ENCODE measurements at regions not wholly inside any gene's neighbourhood (a gene's known extent, or its start where the extent isn't known, plus 50 kb on each side); places are given as distances from the start of the nearest gene placed in this dataset.

DNA sequence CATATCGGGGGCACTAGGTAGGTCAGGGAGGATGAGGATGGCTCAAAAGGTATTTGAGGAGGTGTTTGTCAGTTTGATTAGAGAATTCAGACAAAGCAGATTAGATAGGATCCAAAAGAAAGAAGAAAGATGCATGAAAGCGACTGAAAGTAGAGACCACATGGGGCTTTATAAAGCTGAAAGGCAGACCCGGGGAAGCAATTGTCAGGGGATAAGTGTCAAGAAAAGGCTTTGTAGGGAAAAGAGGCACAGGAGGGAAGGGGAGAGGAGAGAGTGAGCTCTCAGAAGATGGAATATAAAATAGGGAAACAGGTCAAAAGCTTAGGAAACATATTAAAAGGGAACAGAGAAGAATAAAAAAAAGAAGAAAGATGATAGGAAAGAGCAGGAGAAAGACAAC, 308.2 kb upstream of the RORA start:
- Mint-ChIP-seq H3K27ac (no peak overlapping the region), H3K4me1 (ENCODE audit: unreplicated experiment) (no peaks in the 10 kb centered on the region), H3K4me3 (no peak overlapping the region), H3K27me3 (peaks cover 18% of the 10 kb centered on the region), H3K9me3 (no peaks in the 10 kb centered on the region), H3K36me3 (no peaks in the 10 kb centered on the region)
- no peak for DNase-seq (ENCODE audit: extremely low spot score, unreplicated experiment)
- TF ChIP-seq, protein P1, sequence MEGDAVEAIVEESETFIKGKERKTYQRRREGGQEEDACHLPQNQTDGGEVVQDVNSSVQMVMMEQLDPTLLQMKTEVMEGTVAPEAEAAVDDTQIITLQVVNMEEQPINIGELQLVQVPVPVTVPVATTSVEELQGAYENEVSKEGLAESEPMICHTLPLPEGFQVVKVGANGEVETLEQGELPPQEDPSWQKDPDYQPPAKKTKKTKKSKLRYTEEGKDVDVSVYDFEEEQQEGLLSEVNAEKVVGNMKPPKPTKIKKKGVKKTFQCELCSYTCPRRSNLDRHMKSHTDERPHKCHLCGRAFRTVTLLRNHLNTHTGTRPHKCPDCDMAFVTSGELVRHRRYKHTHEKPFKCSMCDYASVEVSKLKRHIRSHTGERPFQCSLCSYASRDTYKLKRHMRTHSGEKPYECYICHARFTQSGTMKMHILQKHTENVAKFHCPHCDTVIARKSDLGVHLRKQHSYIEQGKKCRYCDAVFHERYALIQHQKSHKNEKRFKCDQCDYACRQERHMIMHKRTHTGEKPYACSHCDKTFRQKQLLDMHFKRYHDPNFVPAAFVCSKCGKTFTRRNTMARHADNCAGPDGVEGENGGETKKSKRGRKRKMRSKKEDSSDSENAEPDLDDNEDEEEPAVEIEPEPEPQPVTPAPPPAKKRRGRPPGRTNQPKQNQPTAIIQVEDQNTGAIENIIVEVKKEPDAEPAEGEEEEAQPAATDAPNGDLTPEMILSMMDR (conservative IDR thresholded peaks at IDR 0.05): no peak

DNA sequence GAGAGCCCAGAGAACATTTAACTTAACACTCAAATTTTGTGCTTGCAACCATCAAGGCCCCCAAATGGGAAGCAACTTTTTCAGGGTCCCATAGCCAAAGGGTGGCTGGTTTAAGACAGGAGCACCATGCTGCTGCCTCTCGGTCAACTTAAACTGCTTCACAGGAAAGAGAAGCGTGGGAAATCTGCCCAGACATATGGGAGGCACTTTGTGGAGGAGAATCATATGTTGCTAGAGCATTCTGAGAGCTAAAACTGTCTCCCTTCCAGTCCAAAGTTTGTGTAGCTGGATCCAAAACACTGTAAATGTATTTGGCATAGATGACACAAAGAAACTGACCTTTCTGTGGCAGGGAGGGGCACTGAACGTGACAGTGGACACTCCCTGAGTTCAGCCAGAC, 305.9 kb upstream of the RORA start:
- H3K27ac Mint-ChIP-seq: no peak overlapping the region
- no peaks in the 10 kb centered on the region for H3K4me1 Mint-ChIP-seq (ENCODE audit: unreplicated experiment)
- TF ChIP-seq, protein P1 (conservative IDR thresholded peaks at IDR 0.05): no peak
- H3K27me3 Mint-ChIP-seq: peaks cover 18% of the 10 kb centered on the region
- H3K9me3 Mint-ChIP-seq: no peaks in the 10 kb centered on the region
- H3K36me3 Mint-ChIP-seq: no peaks in the 10 kb centered on the region
- no peak for DNase-seq (ENCODE audit: extremely low spot score, unreplicated experiment)
- H3K4me3 Mint-ChIP-seq: no peak overlapping the region

DNA sequence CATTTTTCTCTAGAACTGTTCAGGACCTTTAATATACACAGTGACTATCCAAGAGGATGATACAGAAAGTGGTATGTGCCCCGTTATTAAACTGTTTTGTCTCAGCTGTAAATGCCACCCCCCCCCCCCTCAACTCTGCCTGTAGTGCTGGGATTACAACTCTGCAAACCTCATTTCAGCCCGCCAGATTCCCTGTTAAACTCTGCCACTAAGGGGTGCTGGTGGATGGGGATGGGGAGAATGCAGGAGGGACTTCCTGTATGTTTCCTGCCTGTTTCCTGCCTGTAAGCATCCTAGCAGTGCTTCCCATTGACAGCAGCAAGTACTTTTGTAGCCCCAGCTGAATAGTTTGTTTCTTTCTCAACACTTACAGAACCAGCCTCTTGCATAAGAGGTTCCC, 301.7 kb upstream of the RORA start:
- no peaks in the 10 kb centered on the region for H3K9me3 Mint-ChIP-seq
- H3K4me3 Mint-ChIP-seq: no peak overlapping the region
- peaks cover 13% of the 10 kb centered on the region for H3K4me1 Mint-ChIP-seq (ENCODE audit: unreplicated experiment)
- no peaks in the 10 kb centered on the region for H3K27me3 Mint-ChIP-seq
- TF ChIP-seq, protein P1 (conservative IDR thresholded peaks at IDR 0.05): no peak
- H3K36me3 Mint-ChIP-seq: no peaks in the 10 kb centered on the region
- no peak for DNase-seq (ENCODE audit: extremely low spot score, unreplicated experiment)
- H3K27ac Mint-ChIP-seq: no peak overlapping the region

DNA sequence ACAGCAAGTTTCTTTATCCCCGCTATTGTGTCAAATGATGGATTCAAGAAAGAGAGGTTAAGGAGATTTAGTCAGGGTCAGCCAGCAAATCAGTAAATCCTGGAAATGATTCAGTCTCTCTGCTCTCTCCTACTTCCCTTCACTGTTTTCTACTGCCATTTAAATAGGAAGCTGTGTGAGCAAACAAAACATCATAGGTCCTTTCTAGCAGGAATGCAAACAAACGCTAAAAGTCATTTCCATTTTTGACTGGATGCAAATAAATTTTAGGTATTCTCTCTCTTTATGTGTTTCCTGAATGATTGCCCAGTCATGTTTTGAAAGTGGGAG, 299.4 kb upstream of the RORA start:
- H3K27ac Mint-ChIP-seq: no peak overlapping the region
- no peak for DNase-seq (ENCODE audit: extremely low spot score, unreplicated experiment)
- no peaks in the 10 kb centered on the region for H3K9me3 Mint-ChIP-seq
- H3K4me1 Mint-ChIP-seq (ENCODE audit: unreplicated experiment): peaks cover 13% of the 10 kb centered on the region
- no peak overlapping the region for H3K4me3 Mint-ChIP-seq
- no peaks in the 10 kb centered on the region for H3K36me3 Mint-ChIP-seq
- H3K27me3 Mint-ChIP-seq: peaks cover 3% of the 10 kb centered on the region
- TF ChIP-seq, protein P1 (conservative IDR thresholded peaks at IDR 0.05): no peak

DNA sequence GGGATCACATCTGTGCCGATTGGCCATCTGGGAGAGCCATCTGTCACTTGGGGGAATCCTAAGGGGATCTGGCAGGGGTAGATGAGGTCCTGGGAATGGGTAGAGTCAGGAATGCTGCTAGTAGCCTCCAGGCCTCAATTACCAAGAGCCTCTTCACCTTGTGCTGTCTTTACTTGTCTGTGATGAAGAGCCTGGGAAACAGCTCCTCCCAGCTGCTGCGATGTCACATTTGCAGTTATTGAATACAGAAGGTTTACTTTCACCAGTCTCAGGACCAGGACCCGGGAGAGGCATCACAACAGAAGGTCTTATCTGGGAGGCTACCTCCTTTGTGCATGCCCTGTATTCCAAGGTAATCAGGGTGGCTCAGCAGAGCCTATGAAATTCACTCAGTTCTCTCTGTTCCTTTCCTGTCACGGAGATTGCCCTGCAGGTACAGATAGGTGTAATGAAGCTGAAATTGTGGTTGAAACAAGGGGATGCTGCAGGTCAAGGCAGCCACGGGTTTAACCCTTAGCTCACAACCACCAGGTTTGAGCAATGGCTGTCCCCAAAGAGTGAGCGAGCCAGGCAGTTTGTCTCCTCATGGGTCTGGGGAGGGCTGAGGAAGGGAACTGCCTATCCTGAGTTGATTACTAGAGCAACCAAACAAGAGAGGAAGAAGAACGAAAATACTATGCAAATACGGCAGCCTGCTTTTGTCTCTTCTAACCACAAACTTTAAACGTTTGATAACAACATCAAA, 298.9 kb upstream of the RORA start:
- Mint-ChIP-seq H3K9me3 (no peaks in the 10 kb centered on the region), H3K27ac (no peak overlapping the region), H3K4me1 (ENCODE audit: unreplicated experiment) (peaks cover 13% of the 10 kb centered on the region), H3K36me3 (no peaks in the 10 kb centered on the region), H3K27me3 (peaks cover 9% of the 10 kb centered on the region), H3K4me3 (peak overlapping the region; percentile 58)
- TF ChIP-seq, protein P1 (conservative IDR thresholded peaks at IDR 0.05): no peak
- DNase-seq (ENCODE audit: extremely low spot score, unreplicated experiment): no peak

DNA sequence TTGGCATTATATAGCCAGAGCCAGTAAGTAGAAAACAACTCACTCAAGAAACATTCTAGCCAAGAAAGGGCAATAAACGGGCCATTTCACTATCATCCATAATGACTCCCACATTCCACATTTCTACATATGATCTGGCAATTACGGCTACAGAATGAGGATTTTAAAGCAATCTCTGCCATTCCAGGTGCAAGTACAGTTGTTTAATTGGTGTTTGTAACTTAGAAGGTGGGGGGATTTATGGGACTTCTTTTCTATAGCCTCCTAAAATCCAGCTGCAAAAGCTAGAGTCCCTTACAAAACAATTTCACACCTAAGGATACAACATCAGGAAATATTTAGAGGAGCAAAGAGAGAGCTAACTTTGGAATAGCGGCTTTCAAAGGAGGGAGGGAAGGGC, 295.4 kb upstream of the RORA start:
- Mint-ChIP-seq H3K9me3 (no peaks in the 10 kb centered on the region), H3K27me3 (peaks cover 10% of the 10 kb centered on the region)

More for the DNA sequence above, 295.4 kb upstream of the RORA start:
- no peak for DNase-seq (ENCODE audit: extremely low spot score, unreplicated experiment)
- no peak overlapping the region for H3K4me3 Mint-ChIP-seq
- H3K36me3 Mint-ChIP-seq: no peaks in the 10 kb centered on the region
- peaks cover 13% of the 10 kb centered on the region for H3K4me1 Mint-ChIP-seq (ENCODE audit: unreplicated experiment)
- TF ChIP-seq, protein P1 (conservative IDR thresholded peaks at IDR 0.05): no peak
- H3K27ac Mint-ChIP-seq: no peak overlapping the region
